SK-N-SH (cell line): ENCODE measurements at regions not wholly inside any gene's neighbourhood (a gene's known extent, or its start where the extent isn't known, plus 50 kb on each side); places are given as distances from the start of the nearest gene placed in this dataset.

ENCODE experiments used
- GABPA ChIP-seq: IDR thresholded peaks from 2 replicates; pipeline ENCODE4 v1.4.0; 2012; ENCODE audit warnings: low read depth, mild to moderate bottlenecking
- NRF1 ChIP-seq: IDR thresholded peaks from 2 replicates; pipeline ENCODE4 v1.6.1; 2012; ENCODE audit warnings: low read depth, mild to moderate bottlenecking, low read length
- POLR2AphosphoS5 ChIP-seq: IDR thresholded peaks from 2 replicates; pipeline ENCODE4 v1.6.1; 2012; ENCODE audit warnings: low read depth, low read length
- RFX5 ChIP-seq: IDR thresholded peaks from 2 replicates; pipeline ENCODE4 v1.6.1; 2012; ENCODE audit warnings: mild to moderate bottlenecking, improper control_type of control experiment, low read length
- TF ChIP-seq, protein P1 (sequence below): fragments of 150-350 bp; IDR thresholded peaks from 2 replicates; pipeline ENCODE4 v1.6.1; 2017; ENCODE audit warnings: antibody characterized with exemption, low read length, low read depth, borderline replicate concordance
- TF ChIP-seq, protein P2 (sequence below): IDR thresholded peaks from 2 replicates; pipeline ENCODE4 v1.4.0; 2012; ENCODE audit warnings: low read depth, borderline replicate concordance

DNA sequence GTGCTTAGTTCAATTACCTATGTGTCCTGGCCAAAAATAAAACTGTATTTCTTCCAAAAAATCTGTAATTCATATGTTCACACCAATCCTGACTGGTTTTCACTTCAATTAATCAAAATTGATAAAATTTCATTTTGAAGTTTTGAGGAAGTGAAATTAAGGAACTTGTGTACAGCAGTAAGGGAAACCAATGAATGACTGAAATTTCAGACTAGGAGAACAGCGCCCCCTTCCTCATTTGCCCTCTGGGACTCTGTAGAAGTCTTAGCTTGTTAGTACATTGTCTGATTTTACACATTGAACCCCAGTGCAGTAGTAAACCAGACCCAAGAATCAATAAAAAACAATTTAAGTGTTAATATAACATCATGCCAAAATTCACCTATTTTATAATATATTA lies 495.3 kb upstream of the AGTR1 start:
- TF ChIP-seq RFX5 (no peak), GABPA (no peak), POLR2AphosphoS5 (no peak), NRF1 (no peak)
- TF ChIP-seq, protein P1, sequence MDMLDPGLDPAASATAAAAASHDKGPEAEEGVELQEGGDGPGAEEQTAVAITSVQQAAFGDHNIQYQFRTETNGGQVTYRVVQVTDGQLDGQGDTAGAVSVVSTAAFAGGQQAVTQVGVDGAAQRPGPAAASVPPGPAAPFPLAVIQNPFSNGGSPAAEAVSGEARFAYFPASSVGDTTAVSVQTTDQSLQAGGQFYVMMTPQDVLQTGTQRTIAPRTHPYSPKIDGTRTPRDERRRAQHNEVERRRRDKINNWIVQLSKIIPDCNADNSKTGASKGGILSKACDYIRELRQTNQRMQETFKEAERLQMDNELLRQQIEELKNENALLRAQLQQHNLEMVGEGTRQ = no peak
- TF ChIP-seq, protein P2, sequence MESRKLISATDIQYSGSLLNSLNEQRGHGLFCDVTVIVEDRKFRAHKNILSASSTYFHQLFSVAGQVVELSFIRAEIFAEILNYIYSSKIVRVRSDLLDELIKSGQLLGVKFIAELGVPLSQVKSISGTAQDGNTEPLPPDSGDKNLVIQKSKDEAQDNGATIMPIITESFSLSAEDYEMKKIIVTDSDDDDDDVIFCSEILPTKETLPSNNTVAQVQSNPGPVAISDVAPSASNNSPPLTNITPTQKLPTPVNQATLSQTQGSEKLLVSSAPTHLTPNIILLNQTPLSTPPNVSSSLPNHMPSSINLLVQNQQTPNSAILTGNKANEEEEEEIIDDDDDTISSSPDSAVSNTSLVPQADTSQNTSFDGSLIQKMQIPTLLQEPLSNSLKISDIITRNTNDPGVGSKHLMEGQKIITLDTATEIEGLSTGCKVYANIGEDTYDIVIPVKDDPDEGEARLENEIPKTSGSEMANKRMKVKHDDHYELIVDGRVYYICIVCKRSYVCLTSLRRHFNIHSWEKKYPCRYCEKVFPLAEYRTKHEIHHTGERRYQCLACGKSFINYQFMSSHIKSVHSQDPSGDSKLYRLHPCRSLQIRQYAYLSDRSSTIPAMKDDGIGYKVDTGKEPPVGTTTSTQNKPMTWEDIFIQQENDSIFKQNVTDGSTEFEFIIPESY = no peak
